ENCODE measurements at regions not wholly inside any gene's neighbourhood (a gene's known extent, or its start where the extent isn't known, plus 50 kb on each side); places are given as distances from the start of the nearest gene placed in this dataset.

GRCh38 chr3:13256845-13257244 lies 163.3 kb downstream of the NUP210 start:
- TF ChIP-seq POLR2A (IDR thresholded peaks at IDR 0.05; ENCODE audit: low read depth, low read length) (no peak), EGR1 (IDR thresholded peaks at IDR 0.05; ENCODE audit: borderline replicate concordance in 1 of 2, low read depth in 2 of 2, low read length in 2 of 2) (no peak), EP300 (IDR thresholded peaks at IDR 0.05; ENCODE audit: borderline replicate concordance in 1 of 2, control insufficient read depth in 1 of 2, low read depth in 2 of 2, low read length in 2 of 2) (no peak), TCF12 (IDR thresholded peaks at IDR 0.05; ENCODE audit: low read depth, low read length) (no peak), CEBPB (IDR thresholded peaks at IDR 0.05; ENCODE audit: borderline replicate concordance in 1 of 2, low read depth in 2 of 2, low read length in 2 of 2) (no peak), DPF2 (IDR thresholded peaks at IDR 0.05) (no peak), TCF7 (IDR thresholded peaks at IDR 0.05; ENCODE audit: borderline replicate concordance) (no peak), SREBF2 (IDR thresholded peaks at IDR 0.05; ENCODE audit: low read length) (no peak), CHD2 (IDR thresholded peaks at IDR 0.05; ENCODE audit: borderline replicate concordance, low read depth, low read length) (no peak), BHLHE40 (IDR thresholded peaks at IDR 0.05; ENCODE audit: borderline replicate concordance in 1 of 2, low read depth in 2 of 2, low read length in 1 of 2) (no peak), SMC3 (IDR thresholded peaks at IDR 0.05; ENCODE audit: borderline replicate concordance, low read length) (no peak), ZNF274 (IDR thresholded peaks at IDR 0.05; ENCODE audit: insufficient read depth, insufficient read length) (no peak)
- TF ChIP-seq, protein P1, sequence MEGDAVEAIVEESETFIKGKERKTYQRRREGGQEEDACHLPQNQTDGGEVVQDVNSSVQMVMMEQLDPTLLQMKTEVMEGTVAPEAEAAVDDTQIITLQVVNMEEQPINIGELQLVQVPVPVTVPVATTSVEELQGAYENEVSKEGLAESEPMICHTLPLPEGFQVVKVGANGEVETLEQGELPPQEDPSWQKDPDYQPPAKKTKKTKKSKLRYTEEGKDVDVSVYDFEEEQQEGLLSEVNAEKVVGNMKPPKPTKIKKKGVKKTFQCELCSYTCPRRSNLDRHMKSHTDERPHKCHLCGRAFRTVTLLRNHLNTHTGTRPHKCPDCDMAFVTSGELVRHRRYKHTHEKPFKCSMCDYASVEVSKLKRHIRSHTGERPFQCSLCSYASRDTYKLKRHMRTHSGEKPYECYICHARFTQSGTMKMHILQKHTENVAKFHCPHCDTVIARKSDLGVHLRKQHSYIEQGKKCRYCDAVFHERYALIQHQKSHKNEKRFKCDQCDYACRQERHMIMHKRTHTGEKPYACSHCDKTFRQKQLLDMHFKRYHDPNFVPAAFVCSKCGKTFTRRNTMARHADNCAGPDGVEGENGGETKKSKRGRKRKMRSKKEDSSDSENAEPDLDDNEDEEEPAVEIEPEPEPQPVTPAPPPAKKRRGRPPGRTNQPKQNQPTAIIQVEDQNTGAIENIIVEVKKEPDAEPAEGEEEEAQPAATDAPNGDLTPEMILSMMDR (IDR thresholded peaks at IDR 0.05 in 2 of 3, conservative IDR thresholded peaks at IDR 0.05 in 1 of 3; ENCODE audit: control insufficient read depth in 2 of 3, extremely low read depth in 1 of 3, insufficient read depth in 1 of 3, low read depth in 3 of 3, low read length in 3 of 3), result no peak
